HEK293 (cell line): ENCODE measurements at regions not wholly inside any gene's neighbourhood (a gene's known extent, or its start where the extent isn't known, plus 50 kb on each side); places are given as distances from the start of the nearest gene placed in this dataset.

Experiments
- SP3 ChIP-seq: fragments of 450-650 bp; formaldehyde crosslinking; IDR thresholded peaks from 2 replicates; pipeline ENCODE4 v1.5.1; 2016; ENCODE audit warnings: missing biosample characterization, missing genetic modification characterization
- YY1 ChIP-seq: fragments of 450-650 bp; formaldehyde crosslinking; IDR thresholded peaks from 2 replicates; pipeline ENCODE4 v1.5.1; 2018; ENCODE audit warnings: missing biosample characterization, missing genetic modification characterization
- ZBTB10 ChIP-seq: fragments of 450-650 bp; formaldehyde crosslinking; IDR thresholded peaks from 2 replicates; pipeline ENCODE4 v1.5.1; 2016; ENCODE audit warnings: missing biosample characterization, missing genetic modification characterization
- ZEB2 ChIP-seq: fragments of 450-650 bp; formaldehyde crosslinking; IDR thresholded peaks from 2 replicates; pipeline ENCODE4 v1.5.1; 2016; ENCODE audit warnings: missing biosample characterization, missing genetic modification characterization
- ZNF10 ChIP-seq: fragments of 450-650 bp; formaldehyde crosslinking; IDR thresholded peaks from 2 replicates; pipeline ENCODE4 v1.5.1; 2017; ENCODE audit warnings: missing biosample characterization, missing genetic modification characterization
- ZNF148 ChIP-seq: fragments of 450-650 bp; formaldehyde crosslinking; IDR thresholded peaks from 2 replicates; pipeline ENCODE4 v1.5.0; 2017; ENCODE audit warnings: missing biosample characterization, missing genetic modification characterization, borderline replicate concordance
- ZNF16 ChIP-seq: fragments of 450-650 bp; formaldehyde crosslinking; IDR thresholded peaks from 2 replicates; pipeline ENCODE4 v1.5.1; 2016; ENCODE audit warnings: low read depth, missing biosample characterization, missing genetic modification characterization
- ZNF354C ChIP-seq: fragments of 450-650 bp; formaldehyde crosslinking; IDR thresholded peaks from 2 replicates; pipeline ENCODE4 v1.5.1; 2016; ENCODE audit warnings: missing biosample characterization, missing genetic modification characterization, low read depth, borderline replicate concordance
- ZNF404 ChIP-seq: fragments of 450-650 bp; formaldehyde crosslinking; IDR thresholded peaks from 2 replicates; pipeline ENCODE4 v1.5.1; 2017; ENCODE audit warnings: missing biosample characterization, missing genetic modification characterization
- ZNF48 ChIP-seq: fragments of 450-650 bp; formaldehyde crosslinking; IDR thresholded peaks from 2 replicates; pipeline ENCODE4 v1.5.1; 2016; ENCODE audit warnings: missing biosample characterization, missing genetic modification characterization
- ZNF549 ChIP-seq: fragments of 450-650 bp; IDR thresholded peaks from 2 replicates; pipeline ENCODE4 v1.5.1; 2018; ENCODE audit warnings: missing biosample characterization, missing genetic modification characterization, mild to moderate bottlenecking, inconsistent platforms, moderate library complexity
- ZNF555 ChIP-seq: fragments of 450-650 bp; formaldehyde crosslinking; conservative IDR thresholded peaks from 2 replicates; pipeline ENCODE4 v1.5.1; 2017; ENCODE audit warnings: missing biosample characterization, mild to moderate bottlenecking, missing genetic modification characterization, inconsistent platforms
- ZNF558 ChIP-seq: fragments of 450-650 bp; formaldehyde crosslinking; IDR thresholded peaks from 2 replicates; pipeline ENCODE4 v1.5.1; 2016; ENCODE audit warnings: missing biosample characterization, missing genetic modification characterization
- ZNF654 ChIP-seq: fragments of 450-650 bp; formaldehyde crosslinking; IDR thresholded peaks from 2 replicates; pipeline ENCODE4 v1.5.1; 2016; ENCODE audit warnings: low read depth, missing biosample characterization, missing genetic modification characterization
- ZNF704 ChIP-seq: fragments of 450-650 bp; formaldehyde crosslinking; IDR thresholded peaks from 2 replicates; pipeline ENCODE4 v1.5.1; 2016; ENCODE audit warnings: missing biosample characterization, missing genetic modification characterization
- ZNF777 ChIP-seq: fragments of 450-650 bp; formaldehyde crosslinking; IDR thresholded peaks from 2 replicates; pipeline ENCODE4 v1.5.1; 2017; ENCODE audit warnings: missing biosample characterization, missing genetic modification characterization, borderline replicate concordance
- ZNF792 ChIP-seq: fragments of 450-650 bp; formaldehyde crosslinking; IDR thresholded peaks from 2 replicates; pipeline ENCODE4 v1.5.1; 2016; ENCODE audit warnings: missing biosample characterization, missing genetic modification characterization
- ZSCAN30 ChIP-seq: fragments of 450-650 bp; IDR thresholded peaks from 2 replicates; pipeline ENCODE4 v1.5.1; 2018; ENCODE audit warnings: missing biosample characterization, mild to moderate bottlenecking, missing genetic modification characterization, moderate library complexity
- ZSCAN5A ChIP-seq: fragments of 450-650 bp; formaldehyde crosslinking; IDR thresholded peaks from 2 replicates; pipeline ENCODE4 v1.5.1; 2016; ENCODE audit warnings: missing biosample characterization, missing genetic modification characterization
- TF ChIP-seq, protein P1 (sequence below): fragments of 450-650 bp; IDR thresholded peaks from 2 replicates; pipeline ENCODE4 v1.5.1; 2018; ENCODE audit warnings: missing biosample characterization, missing genetic modification characterization
- TF ChIP-seq, protein P2 (sequence below): fragments of 450-650 bp; formaldehyde crosslinking; IDR thresholded peaks from 2 replicates; pipeline ENCODE4 v1.5.1; 2017; ENCODE audit warnings: missing biosample characterization, missing genetic modification characterization
- TF ChIP-seq, protein P3 (sequence below): fragments of 450-650 bp; formaldehyde crosslinking; IDR thresholded peaks from 2 replicates; pipeline ENCODE4 v1.5.1; 2016; ENCODE audit warnings: missing biosample characterization, missing genetic modification characterization

DNA sequence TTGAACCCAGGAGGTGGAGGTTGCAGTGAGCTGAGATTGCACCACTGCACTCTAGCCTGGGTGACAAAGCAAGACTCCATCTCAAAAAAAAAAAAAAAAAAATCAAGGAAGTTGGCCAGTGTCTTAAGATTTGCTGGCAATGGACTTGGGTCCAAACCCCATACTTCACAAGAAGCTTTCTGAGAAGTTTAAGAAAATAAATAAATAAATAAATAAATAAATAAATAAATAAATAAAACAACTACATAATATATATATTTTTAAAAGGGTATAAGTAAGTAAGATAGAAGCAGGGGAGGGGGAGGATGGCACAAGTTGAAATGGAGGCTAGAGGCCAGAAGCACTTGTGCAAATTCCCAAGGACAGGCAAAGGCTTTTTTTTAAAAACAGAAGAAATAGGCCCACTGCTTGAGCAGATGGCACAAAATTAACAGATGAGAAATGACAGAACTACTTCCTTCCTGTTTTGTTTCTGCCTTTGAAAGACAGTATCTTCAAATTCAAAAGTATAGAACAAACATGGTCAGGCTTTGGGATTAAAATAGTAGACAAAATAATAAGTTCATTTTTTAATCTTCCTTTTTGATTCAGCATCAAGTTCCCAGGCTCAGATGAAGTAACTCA is 287.7 kb downstream of the ALDH8A1 start (continued):
- TF ChIP-seq ZNF704 (tag by site-specific recombination) (0 out of 2 replicates have a peak, but pooled peaks have one; percentile 41), ZEB2 (tag by site-specific recombination) (no peak), ZNF10 (tag by site-specific recombination) (no peak), ZNF555 (peak; percentile 95), ZNF792 (no peak), SP3 (tag by site-specific recombination) (no peak), ZNF148 (tag by site-specific recombination) (no peak), ZBTB10 (no peak), YY1 (tag by site-specific recombination) (no peak), ZNF558 (tag by site-specific recombination) (peak; percentile 81; the same call in 1 of the 2 replicates), ZSCAN30 (tag by site-specific recombination) (no peak), ZNF16 (tag by site-specific recombination) (no peak), ZNF654 (tag by site-specific recombination) (peak; percentile 54), ZSCAN5A (no peak), ZNF777 (tag by site-specific recombination) (no peak), ZNF404 (0 out of 2 replicates have a peak, but pooled peaks have one; percentile 68), ZNF48 (tag by site-specific recombination) (no peak), ZNF549 (no peak), ZNF354C (tag by site-specific recombination) (0 out of 2 replicates have a peak, but pooled peaks have one; percentile 71)
- TF ChIP-seq, protein P1, sequence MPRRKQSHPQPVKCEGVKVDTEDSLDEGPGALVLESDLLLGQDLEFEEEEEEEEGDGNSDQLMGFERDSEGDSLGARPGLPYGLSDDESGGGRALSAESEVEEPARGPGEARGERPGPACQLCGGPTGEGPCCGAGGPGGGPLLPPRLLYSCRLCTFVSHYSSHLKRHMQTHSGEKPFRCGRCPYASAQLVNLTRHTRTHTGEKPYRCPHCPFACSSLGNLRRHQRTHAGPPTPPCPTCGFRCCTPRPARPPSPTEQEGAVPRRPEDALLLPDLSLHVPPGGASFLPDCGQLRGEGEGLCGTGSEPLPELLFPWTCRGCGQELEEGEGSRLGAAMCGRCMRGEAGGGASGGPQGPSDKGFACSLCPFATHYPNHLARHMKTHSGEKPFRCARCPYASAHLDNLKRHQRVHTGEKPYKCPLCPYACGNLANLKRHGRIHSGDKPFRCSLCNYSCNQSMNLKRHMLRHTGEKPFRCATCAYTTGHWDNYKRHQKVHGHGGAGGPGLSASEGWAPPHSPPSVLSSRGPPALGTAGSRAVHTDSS (tag by site-specific recombination), result no peak
- TF ChIP-seq, protein P2, sequence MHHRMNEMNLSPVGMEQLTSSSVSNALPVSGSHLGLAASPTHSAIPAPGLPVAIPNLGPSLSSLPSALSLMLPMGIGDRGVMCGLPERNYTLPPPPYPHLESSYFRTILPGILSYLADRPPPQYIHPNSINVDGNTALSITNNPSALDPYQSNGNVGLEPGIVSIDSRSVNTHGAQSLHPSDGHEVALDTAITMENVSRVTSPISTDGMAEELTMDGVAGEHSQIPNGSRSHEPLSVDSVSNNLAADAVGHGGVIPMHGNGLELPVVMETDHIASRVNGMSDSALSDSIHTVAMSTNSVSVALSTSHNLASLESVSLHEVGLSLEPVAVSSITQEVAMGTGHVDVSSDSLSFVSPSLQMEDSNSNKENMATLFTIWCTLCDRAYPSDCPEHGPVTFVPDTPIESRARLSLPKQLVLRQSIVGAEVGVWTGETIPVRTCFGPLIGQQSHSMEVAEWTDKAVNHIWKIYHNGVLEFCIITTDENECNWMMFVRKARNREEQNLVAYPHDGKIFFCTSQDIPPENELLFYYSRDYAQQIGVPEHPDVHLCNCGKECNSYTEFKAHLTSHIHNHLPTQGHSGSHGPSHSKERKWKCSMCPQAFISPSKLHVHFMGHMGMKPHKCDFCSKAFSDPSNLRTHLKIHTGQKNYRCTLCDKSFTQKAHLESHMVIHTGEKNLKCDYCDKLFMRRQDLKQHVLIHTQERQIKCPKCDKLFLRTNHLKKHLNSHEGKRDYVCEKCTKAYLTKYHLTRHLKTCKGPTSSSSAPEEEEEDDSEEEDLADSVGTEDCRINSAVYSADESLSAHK, result no peak
- TF ChIP-seq, protein P3, sequence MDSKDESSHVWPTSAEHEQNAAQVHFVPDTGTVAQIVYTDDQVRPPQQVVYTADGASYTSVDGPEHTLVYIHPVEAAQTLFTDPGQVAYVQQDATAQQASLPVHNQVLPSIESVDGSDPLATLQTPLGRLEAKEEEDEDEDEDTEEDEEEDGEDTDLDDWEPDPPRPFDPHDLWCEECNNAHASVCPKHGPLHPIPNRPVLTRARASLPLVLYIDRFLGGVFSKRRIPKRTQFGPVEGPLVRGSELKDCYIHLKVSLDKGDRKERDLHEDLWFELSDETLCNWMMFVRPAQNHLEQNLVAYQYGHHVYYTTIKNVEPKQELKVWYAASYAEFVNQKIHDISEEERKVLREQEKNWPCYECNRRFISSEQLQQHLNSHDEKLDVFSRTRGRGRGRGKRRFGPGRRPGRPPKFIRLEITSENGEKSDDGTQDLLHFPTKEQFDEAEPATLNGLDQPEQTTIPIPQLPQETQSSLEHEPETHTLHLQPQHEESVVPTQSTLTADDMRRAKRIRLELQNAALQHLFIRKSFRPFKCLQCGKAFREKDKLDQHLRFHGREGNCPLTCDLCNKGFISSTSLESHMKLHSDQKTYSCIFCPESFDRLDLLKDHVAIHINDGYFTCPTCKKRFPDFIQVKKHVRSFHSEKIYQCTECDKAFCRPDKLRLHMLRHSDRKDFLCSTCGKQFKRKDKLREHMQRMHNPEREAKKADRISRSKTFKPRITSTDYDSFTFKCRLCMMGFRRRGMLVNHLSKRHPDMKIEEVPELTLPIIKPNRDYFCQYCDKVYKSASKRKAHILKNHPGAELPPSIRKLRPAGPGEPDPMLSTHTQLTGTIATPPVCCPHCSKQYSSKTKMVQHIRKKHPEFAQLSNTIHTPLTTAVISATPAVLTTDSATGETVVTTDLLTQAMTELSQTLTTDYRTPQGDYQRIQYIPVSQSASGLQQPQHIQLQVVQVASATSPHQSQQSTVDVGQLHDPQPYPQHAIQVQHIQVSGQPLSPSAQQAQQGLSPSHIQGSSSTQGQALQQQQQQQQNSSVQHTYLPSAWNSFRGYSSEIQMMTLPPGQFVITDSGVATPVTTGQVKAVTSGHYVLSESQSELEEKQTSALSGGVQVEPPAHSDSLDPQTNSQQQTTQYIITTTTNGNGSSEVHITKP (tag by site-specific recombination), result no peak
